Limb (tissue), 2 donors: ENCODE measurements at regions not wholly inside any gene's neighbourhood (a gene's known extent, or its start where the extent isn't known, plus 50 kb on each side); places are given as distances from the start of the nearest gene placed in this dataset.

ENCODE experiments used
- DNase-seq, 2 donors: peaks; one replicate each; pipeline ENCODE4 v3.0.0-alpha.2; 2016; ENCODE audit errors: extremely low spot score in 2 of 2

DNA sequence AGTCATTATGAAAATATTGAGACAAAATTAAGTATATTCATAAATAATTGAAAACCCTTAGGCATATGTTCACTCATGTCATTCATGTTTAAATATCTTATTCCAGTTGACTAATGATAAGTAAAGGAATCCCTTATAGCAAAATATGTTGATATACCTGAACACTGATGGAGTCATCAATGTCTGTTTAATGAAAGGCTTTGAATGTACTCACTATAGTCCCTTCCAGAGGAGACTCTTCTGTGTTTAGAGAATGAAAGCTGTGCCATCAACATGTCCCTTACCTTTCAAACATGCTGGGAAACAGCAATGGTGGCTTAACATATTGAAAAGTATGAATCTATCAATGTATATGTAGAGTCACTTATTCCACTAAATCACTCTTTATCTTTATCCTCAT lies 242.9 kb downstream of the KCNJ3 start:
- no peak for DNase-seq

DNA sequence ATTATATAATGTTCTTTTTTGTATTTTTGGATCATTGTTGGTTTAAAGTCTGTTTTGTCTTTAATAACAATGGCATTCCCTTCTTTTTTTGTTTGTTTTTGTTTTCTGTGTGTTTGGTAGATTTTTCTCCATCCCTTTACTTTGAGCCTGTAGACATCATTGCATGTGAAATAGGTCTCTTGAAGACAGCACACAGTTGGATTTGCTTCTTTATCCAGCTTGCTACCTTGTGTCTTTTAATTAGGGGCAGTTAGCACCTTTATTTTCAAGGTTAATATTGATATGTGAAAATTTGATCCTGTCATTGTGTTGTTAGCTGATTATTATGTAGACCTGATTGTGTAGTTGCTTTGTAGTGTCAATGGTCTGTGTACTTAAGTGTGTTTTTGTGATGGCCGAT lies 235.7 kb downstream of the KCNJ3 start:
- DNase-seq, result no peak

DNA sequence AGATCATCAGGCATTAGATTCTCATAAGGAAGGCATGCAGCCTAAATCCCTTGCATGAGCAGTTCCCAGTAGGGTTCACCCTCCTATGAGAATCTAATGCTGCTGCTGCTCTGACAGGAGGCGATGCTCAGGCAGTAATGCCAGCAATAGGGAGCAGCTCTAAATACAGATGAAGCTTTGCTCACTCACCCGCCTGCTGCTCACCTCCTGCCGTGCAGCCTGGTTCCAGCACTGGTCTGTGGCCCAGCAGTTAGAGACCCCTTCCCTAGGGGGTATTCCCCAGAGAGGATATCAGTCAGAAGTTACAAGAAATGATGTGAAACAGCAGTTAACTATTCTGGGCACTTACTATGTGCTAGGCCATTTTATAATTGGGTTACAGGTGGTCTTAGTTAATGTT lies 226.0 kb downstream of the KCNJ3 start:
- no peak for DNase-seq

DNA sequence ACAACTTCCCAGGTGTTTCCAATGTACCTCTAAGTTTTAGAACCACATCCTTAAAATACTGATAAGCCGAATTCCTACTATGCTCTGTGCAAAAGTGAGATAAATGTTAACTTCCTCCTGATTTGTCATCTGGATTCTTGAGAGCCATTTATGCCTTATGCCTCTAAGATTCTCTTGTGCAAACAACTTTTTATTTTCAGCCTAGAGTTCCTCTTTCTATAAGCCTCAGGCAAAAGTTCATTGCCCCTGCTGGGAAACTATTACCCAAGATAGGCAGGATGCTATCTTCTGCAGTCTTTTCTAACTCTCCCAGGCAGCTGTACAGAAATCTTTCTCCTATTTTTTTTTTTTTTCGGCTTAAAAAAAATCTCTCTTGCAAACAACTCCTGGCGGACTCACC lies 216.1 kb downstream of the KCNJ3 start:
- DNase-seq, result no peak

DNA sequence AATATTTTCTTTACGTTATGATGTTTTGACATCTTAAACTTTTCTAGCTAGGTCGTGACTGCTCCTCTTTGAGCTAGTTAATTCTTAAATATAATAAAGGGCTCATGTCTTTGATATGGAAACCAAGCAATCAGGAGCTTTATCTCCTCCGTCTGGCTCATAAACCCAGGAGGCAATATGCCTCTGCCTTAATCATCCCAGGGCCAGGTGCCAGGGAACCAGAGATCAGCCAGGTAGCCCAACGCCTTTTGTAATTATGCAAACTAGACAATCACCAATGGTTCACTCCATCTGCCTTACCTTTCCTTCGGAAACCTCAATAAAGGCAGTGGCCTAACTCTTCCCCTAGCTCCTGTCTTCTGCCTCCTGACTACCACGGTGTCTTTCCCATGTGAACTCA lies 213.7 kb downstream of the KCNJ3 start:
- DNase-seq, result no peak

DNA sequence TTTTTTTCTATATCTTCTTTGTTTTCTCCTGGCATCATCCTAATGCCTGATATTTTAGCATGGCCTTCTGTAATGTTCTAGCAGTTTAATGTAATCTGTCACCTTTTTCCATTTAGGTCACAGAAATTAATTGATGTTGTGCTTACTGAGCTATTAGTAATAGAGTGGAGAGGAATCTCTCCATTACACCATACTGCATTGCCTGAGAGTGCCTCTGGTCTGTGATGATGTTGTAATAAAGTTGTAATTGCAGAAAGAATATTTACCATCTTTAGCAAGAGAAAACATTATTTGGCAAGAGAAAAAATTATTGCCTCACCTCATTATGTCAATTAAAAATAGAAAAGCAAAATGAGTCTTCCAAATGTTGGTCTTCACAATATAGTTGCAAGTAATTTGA lies 213.2 kb downstream of the KCNJ3 start:
- DNase-seq, result no peak

DNA sequence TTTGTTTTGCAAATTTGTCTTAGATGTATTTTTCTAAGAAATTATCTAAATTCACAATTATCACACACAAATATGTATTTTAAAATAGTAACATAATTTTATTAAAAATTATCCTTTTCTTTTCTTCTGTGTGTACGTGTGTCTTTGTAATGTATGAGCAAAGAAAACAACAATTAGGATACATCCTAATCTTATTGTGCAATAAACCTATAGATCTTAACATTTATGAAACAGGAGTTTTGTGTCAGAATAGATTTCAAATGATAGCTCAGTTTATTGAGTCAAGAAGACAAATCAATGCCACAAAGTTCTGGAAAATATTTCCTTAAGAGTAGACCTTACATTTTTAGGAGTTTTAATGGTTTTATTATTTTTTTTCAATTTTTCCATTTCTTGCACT lies 212.2 kb downstream of the KCNJ3 start:
- DNase-seq, result no peak

DNA sequence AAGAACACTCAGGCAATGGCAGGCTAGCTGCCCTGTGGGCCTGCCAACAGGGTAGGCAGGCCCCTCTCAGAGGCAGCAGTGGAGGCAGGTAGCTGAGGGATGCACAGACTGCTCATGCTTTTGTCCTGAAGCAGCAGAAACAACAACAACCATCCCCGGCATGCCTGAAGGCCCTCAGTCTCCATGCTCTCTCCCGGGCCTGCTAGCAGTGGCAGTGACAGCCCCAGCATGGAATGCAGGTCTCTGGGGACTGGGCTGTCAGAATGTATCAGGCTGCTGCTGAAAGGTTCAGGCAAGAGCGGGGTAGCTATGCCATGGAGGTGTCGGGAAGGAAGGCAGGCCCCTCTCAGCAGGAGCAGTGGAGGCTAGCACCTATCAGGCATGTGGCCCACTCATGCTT lies 209.8 kb downstream of the KCNJ3 start:
- DNase-seq, result no peak
